Activated CD4-positive, alpha-beta T cell treated with anti-CD3 and anti-CD28 coated beads, Interleukin-2, amount 50 U/mL, for 48 hours (primary cell): ENCODE measurements at regions not wholly inside any gene's neighbourhood (a gene's known extent, or its start where the extent isn't known, plus 50 kb on each side); places are given as distances from the start of the nearest gene placed in this dataset.
A peak's percentile ranks its signal among the peaks of the same experiment; 100 is the strongest.
"Not testable (repeated sequence)": the region's sequence is repeated elsewhere in the genome, so short reads cannot be mapped to it uniquely, and the experiment has no call there.

Source experiments
- DNase-seq, 2 experiments: peaks; one replicate each; pipeline ENCODE4 v3.0.0-alpha.2; 2020

GRCh38 chr15:38817427-38818156 lies 253.0 kb upstream of the RASGRP1 start:
- peak; percentile 88 to 89 for DNase-seq

GRCh38 chr15:38818157-38818790 lies 253.7 kb upstream of the RASGRP1 start:
- no peak for DNase-seq

DNA sequence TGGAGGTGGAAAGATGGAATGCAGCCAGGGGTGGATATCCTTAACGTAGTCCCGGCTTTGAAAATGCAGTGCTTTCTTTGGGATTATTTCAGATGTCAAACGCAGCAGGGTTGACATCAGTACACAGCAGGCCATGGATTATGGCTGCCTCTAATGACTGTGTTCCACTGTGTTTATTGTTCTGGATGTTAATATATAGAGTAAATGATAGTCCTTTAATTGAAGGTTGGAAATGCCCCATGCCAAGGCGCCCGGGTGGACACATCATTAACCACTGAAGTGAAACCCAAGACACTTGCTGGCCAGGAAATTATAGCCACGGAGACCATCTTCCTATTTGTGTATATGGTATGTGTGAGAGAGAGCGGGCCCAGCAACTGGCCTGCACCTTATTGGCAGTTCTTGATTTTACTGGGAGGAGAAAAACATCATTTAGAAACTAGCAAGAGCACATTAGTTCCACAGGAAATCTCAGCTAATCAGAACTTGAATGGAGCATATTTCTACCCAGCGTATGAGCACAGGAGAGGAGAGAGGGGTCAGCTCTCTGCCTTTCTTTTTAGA lies 254.9 kb upstream of the RASGRP1 start:
- no peak for DNase-seq

DNA sequence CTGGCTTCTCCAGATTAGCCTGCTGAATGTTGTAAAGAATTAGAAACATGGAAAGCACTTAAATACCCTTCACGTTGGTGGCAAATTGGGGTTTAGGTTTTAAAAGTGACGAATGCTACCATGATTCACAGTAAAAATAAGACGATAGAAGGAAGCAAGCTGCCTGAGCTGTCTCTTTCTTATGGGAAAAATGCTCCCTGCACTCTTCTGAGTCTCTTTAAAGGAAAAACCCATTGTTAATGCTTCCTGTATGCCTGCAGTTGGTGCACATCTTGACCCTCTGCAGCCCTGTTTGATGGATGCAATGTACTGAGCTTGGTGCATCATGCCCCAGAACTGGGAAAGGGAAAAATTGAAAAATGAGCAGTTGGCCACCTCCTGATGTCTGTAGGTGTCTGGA lies 258.6 kb upstream of the RASGRP1 start:
- DNase-seq = no peak

DNA sequence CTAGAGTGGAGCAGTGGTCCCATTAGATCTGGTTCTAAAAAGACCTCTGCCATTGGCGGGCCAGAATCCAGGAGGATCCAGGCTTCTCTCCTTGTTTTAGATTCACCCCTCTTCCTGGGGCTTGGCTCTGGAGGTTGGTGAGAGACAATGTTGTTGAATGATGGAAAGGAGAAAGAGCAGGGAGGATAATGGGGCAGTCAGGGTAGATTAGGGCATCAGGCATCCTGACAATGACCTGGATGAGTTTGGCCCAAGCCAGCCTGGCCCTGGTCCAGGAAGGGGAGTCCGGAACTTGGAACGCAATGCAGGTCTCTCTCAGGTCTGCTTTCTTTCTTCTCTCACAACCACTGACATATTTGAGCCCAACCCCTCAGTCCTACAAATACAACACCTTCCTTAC lies 260.1 kb upstream of the RASGRP1 start:
- DNase-seq = no peak

DNA sequence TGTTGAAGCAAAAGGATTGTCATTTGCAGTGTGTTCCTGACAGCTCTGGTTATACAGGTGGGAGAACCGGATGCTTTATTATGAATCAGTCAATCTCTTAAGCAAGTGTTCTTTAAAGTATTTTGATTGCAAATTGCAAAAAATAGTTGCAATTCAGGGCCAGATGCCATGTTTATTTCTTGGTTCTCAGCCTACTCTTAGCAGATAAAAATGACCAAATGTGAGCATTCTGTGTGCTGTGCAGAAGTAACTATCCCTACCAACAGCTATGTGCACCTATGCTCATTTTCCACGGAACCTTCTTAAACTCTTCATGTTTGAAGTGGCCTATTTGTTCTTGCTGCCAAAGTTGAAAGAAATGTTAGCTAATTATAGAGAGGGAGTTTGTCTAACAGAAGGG lies 262.3 kb upstream of the RASGRP1 start:
- no peak for DNase-seq

GRCh38 chr15:38828031-38828532 lies 263.5 kb upstream of the RASGRP1 start:
- DNase-seq = no peak

GRCh38 chr15:38829086-38829485 lies 264.5 kb upstream of the RASGRP1 start:
- DNase-seq = no peak

DNA sequence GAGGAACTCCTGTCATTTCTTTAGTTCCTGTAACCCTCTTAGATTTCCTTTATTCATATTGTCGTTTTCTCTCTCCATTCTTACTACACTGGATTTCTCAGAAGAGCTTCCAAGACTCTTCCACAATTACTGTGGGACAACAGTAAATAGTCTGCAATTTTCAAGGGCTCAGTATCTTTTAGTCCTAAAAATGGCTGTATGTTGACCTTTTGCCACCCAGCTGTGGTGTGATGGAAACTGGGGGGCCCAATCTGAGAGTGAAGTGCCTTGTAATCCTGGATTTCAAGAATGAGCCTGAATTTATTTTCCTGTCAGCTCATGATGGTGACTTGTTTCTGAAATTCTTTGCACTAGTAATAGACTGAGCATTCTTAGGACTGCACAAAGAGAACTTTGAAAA lies 277.6 kb upstream of the RASGRP1 start:
- DNase-seq = no peak

DNA sequence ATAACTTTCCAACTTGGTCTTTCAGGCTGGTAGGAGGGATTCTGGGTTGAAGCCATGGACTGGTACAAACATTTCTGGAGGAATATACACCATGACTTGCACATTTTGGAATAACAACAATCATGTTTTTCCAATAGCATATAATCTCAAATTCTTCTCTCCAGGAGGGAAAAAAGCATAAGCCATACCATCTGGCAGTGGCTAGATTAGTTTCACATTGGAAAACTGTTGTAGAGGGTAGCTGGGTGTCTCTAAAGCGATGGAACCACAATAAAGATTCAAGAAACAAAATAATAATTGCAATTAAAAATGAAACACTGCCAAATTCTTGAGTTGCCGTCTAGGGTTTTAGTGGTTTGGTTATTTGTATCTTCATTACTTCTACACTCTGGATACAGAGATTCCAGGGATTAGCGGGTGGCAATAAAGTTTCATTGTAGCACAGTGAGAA lies 278.5 kb upstream of the RASGRP1 start:
- no peak for DNase-seq

- no peak for DNase-seq
Measured at GRCh38 chr15:38843736-38844590, 279.3 kb upstream of the RASGRP1 start.

- no peak for DNase-seq
Measured at GRCh38 chr15:38844736-38845135, 280.1 kb upstream of the RASGRP1 start.

- no peak for DNase-seq
Measured at GRCh38 chr15:38846346-38846745, 281.7 kb upstream of the RASGRP1 start.

- DNase-seq = no peak
Measured at GRCh38 chr15:38847666-38848065, 283.1 kb upstream of the RASGRP1 start.

GRCh38 chr15:38849046-38849445 lies 284.4 kb upstream of the RASGRP1 start:
- DNase-seq = no peak

- DNase-seq = not testable (repeated sequence)
Measured at GRCh38 chr15:38852188-38852587, 287.6 kb upstream of the RASGRP1 start.

DNA sequence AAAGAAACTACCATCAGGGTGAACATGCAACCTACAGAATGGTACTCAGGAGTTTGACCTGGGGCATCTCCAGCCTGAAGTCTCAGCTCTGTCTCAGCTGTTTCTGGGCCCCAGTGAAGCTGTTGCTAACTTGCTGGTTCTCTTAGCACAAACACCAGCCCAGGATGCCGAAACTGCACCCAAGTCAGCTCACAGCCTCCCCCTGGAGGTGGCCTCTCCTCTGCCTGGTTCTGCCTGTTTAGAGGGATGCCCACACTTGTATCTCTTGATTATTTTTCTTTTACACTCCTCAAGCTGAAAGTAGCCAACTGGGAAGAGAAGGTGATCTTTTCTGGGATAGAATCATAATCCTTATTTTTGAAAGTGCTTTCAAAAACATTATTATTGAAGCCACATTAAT lies 289.0 kb upstream of the RASGRP1 start:
- peak; percentile 26 to 29 for DNase-seq

GRCh38 chr15:38854506-38854905 lies 289.9 kb upstream of the RASGRP1 start:
- no peak for DNase-seq

GRCh38 chr15:38857814-38858213 lies 293.2 kb upstream of the RASGRP1 start:
- DNase-seq = no peak

GRCh38 chr15:38859574-38859973 lies 295.0 kb upstream of the RASGRP1 start:
- no peak for DNase-seq

GRCh38 chr15:38860253-38860652 lies 295.6 kb upstream of the RASGRP1 start:
- DNase-seq = no peak

DNA sequence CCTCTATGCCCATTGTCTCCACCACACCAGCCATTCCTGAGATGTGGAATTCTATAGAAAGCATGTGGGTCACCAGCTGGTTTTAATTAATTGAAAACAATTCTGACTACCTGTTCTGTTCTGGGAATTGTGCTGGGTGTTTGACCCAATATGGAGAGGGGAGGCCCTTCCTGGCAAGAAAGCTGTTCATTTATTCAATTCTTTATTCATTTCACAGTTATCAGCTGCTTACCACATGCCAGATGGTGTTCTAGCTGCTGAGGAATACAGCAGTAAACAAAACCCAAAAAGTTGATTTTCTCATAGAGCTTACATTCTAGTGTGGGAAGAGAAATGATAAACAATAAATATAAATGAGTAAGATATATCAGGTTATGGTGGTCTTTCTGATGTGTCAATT lies 296.1 kb upstream of the RASGRP1 start:
- DNase-seq = no peak

GRCh38 chr15:38861108-38861507 lies 296.5 kb upstream of the RASGRP1 start:
- no peak for DNase-seq
